ENCODE measurements at regions not wholly inside any gene's neighbourhood (a gene's known extent, or its start where the extent isn't known, plus 50 kb on each side); places are given as distances from the start of the nearest gene placed in this dataset.
"Not testable (repeated sequence)": the region's sequence is repeated elsewhere in the genome, so short reads cannot be mapped to it uniquely, and the experiment has no call there.

DNA sequence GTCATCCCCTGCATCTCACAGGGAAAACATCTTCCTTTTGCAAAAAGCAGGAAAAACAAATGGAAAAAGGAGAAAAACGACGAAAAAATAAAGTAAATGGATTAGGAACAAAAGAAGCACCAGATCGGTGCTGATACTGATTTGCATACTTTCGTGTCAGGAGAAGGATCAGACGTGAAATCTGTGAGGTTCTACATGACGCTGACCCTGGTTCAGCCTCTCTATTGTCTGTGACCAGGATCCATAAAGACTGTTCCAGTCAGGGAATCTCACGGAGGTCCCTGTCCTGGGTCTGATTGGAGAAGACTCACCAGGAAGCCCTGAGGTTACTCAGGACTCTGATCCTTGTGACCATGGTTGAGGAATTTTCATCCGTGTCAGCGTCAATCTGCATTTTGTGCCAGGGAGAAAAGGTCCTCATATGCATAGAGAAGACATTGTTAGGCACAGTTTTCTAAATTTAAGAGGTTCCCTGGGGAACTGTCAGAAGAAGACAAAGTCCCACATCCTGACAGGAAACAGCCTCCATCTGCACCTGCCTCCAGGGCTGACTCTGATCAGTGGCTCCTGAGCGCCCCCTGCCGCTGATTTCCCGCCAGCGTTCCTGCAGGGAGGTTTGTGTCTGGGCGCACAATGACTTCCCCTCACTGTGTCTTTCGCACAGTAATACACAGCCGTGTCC, 808.2 kb downstream of the TMEM121 start:
- H3K4me1 ChIP-seq (ENCODE audit: insufficient read depth); H2AFZ ChIP-seq; H3K36me3 ChIP-seq (ENCODE audit: low read depth); H3K27me3 ChIP-seq (replicated peaks; ENCODE audit: insufficient read depth); H3K9me2 ChIP-seq (ENCODE audit: insufficient read depth); DNase-seq; H3K9ac ChIP-seq; in situ Hi-C loops (cut with MboI); H3K4me2 ChIP-seq (ENCODE audit: unreplicated experiment); H4K20me1 ChIP-seq (ENCODE audit: insufficient read depth); H3F3A ChIP-seq (ENCODE audit: insufficient read depth); H3K27ac ChIP-seq; H3K9me3 ChIP-seq (ENCODE audit: low read depth); H3K79me2 ChIP-seq (ENCODE audit: insufficient read depth); H3K4me3 ChIP-seq: not testable (repeated sequence)
- WGBS, 2 experiments (ENCODE audit: low coverage in 1 of 2, low lambda C conversion rate in 2 of 2, missing lambda C conversion rate in 2 of 2), result 14 to 18% methylated on average over 16 of the region's 16 CpGs

DNA sequence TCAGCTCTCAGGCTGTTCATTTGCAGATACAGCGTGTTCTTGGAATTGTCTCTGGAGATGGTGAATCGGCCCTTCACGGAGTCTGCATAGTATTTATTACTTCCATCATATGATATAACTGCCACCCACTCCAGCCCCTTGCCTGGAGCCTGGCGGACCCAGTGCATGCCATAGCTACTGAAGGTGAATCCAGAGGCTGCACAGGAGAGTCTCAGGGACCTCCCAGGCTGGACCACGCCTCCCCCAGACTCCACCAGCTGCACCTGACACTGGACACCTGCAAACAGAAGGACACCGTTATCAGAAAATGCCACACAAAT, 808.7 kb downstream of the TMEM121 start:
- H3K4me1 ChIP-seq (ENCODE audit: insufficient read depth); H3F3A ChIP-seq (ENCODE audit: insufficient read depth); H3K4me3 ChIP-seq; H4K20me1 ChIP-seq (ENCODE audit: insufficient read depth); H3K79me2 ChIP-seq (ENCODE audit: insufficient read depth); H3K9ac ChIP-seq; H3K27ac ChIP-seq; H3K27me3 ChIP-seq (replicated peaks; ENCODE audit: insufficient read depth); H3K4me2 ChIP-seq (ENCODE audit: unreplicated experiment); H3K36me3 ChIP-seq (ENCODE audit: low read depth); H2AFZ ChIP-seq; DNase-seq; H3K9me2 ChIP-seq (ENCODE audit: insufficient read depth); H3K9me3 ChIP-seq (ENCODE audit: low read depth); in situ Hi-C loops (cut with MboI): not testable (repeated sequence)
- 15 to 22% methylated on average over 6 of the region's 6 CpGs for WGBS, 2 experiments (ENCODE audit: low coverage in 1 of 2, low lambda C conversion rate in 2 of 2, missing lambda C conversion rate in 2 of 2)

DNA sequence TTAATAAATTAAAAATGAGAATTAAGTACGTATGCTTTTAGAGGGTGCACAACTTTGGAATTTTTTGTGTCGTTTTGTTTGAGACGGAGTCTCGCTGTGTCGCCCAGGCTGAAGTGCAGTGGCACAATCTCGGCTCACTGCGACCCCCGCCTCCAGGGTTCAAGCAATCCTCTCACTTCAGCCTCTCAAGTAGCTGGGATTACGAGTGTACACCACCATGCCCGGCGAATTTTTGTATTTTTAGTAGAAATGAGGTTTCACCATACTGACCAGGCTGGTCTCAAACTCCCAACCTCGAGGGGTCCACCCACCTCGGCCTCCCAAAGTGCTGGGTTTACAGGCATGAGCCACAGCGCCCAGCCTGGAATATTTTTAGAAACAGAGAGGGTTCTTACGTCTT, 812.4 kb downstream of the TMEM121 start:
- H3F3A ChIP-seq (ENCODE audit: insufficient read depth); in situ Hi-C loops (cut with MboI); H3K79me2 ChIP-seq (ENCODE audit: insufficient read depth); H2AFZ ChIP-seq; H3K9me3 ChIP-seq (ENCODE audit: low read depth); H3K9ac ChIP-seq; H3K27ac ChIP-seq; H3K4me2 ChIP-seq (ENCODE audit: unreplicated experiment); H3K4me3 ChIP-seq; H3K4me1 ChIP-seq (ENCODE audit: insufficient read depth); H3K36me3 ChIP-seq (ENCODE audit: low read depth); DNase-seq; H4K20me1 ChIP-seq (ENCODE audit: insufficient read depth); H3K27me3 ChIP-seq (replicated peaks; ENCODE audit: insufficient read depth); H3K9me2 ChIP-seq (ENCODE audit: insufficient read depth): not testable (repeated sequence)
- 14 to 15% methylated on average over 15 of the region's 15 CpGs for WGBS, 2 experiments (ENCODE audit: low coverage in 1 of 2, low lambda C conversion rate in 2 of 2, missing lambda C conversion rate in 2 of 2)

GRCh38 chr14:106340658-106341057, 814.3 kb downstream of the TMEM121 start:
- H3K9me2 ChIP-seq (ENCODE audit: insufficient read depth); H3K9me3 ChIP-seq (ENCODE audit: low read depth); H3K79me2 ChIP-seq (ENCODE audit: insufficient read depth); H3K27me3 ChIP-seq (replicated peaks; ENCODE audit: insufficient read depth); H4K20me1 ChIP-seq (ENCODE audit: insufficient read depth); H3K4me1 ChIP-seq (ENCODE audit: insufficient read depth); H3F3A ChIP-seq (ENCODE audit: insufficient read depth); DNase-seq; H3K9ac ChIP-seq; H3K27ac ChIP-seq; H3K4me3 ChIP-seq; H2AFZ ChIP-seq; H3K4me2 ChIP-seq (ENCODE audit: unreplicated experiment); in situ Hi-C loops (cut with MboI); H3K36me3 ChIP-seq (ENCODE audit: low read depth): not testable (repeated sequence)
- WGBS, 2 experiments (ENCODE audit: low coverage in 1 of 2, low lambda C conversion rate in 2 of 2, missing lambda C conversion rate in 2 of 2), result 7 to 20% methylated on average over 2 to 3 of the region's 4 CpGs

- WGBS, 2 experiments (ENCODE audit: low coverage in 1 of 2, low lambda C conversion rate in 2 of 2, missing lambda C conversion rate in 2 of 2), result 25 to 27% methylated on average over 5 of the region's 5 CpGs
- H3K79me2 ChIP-seq (ENCODE audit: insufficient read depth); H3F3A ChIP-seq (ENCODE audit: insufficient read depth); H3K4me2 ChIP-seq (ENCODE audit: unreplicated experiment); H2AFZ ChIP-seq; H3K36me3 ChIP-seq (ENCODE audit: low read depth); H3K9ac ChIP-seq; DNase-seq; H3K9me3 ChIP-seq (ENCODE audit: low read depth); H4K20me1 ChIP-seq (ENCODE audit: insufficient read depth); H3K4me1 ChIP-seq (ENCODE audit: insufficient read depth); H3K9me2 ChIP-seq (ENCODE audit: insufficient read depth); H3K4me3 ChIP-seq; H3K27me3 ChIP-seq (replicated peaks; ENCODE audit: insufficient read depth); in situ Hi-C loops (cut with MboI); H3K27ac ChIP-seq: not testable (repeated sequence)
These were observed 814.8 kb downstream of the TMEM121 start for GRCh38 chr14:106341161-106341560.
